GM18861 (cell line): ENCODE measurements at regions not wholly inside any gene's neighbourhood (a gene's known extent, or its start where the extent isn't known, plus 50 kb on each side); places are given as distances from the start of the nearest gene placed in this dataset.
"Not testable (repeated sequence)": the region's sequence is repeated elsewhere in the genome, so short reads cannot be mapped to it uniquely, and the experiment has no call there.

ENCODE experiments used
- ATAC-seq: cut with Tn5 transposase; IDR thresholded peaks from one replicate; pipeline ENCODE4 v1.9.1; 2021; ENCODE audit not compliant: unreplicated experiment

- ATAC-seq: no peak
These were observed 250.9 kb downstream of the TINAG start for GRCh38 chr6:54559136-54559535.

GRCh38 chr6:54564188-54564587, 255.9 kb downstream of the TINAG start:
- ATAC-seq: not testable (repeated sequence)

DNA sequence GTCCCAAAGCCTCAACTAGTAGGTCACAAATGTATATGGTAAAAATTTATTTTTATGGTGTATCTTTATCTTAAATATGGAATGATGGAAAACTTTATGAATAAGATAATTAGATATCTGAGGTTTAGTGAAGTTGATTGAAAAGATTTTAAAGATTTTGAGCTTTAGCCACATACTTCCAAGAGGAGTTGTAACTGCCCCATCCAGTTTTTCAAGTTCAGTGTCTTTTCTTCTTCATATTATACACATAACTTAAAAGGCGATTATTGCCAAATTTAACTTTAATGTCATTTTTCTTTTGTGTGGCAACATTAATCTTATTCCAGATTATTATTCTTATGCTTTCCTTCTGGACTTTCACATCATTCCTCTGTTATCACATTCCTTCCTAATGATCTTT, 266.4 kb downstream of the TINAG start:
- no peak for ATAC-seq

GRCh38 chr6:54578261-54578660, 268.3 kb upstream of the FAM83B start:
- no peak for ATAC-seq

DNA sequence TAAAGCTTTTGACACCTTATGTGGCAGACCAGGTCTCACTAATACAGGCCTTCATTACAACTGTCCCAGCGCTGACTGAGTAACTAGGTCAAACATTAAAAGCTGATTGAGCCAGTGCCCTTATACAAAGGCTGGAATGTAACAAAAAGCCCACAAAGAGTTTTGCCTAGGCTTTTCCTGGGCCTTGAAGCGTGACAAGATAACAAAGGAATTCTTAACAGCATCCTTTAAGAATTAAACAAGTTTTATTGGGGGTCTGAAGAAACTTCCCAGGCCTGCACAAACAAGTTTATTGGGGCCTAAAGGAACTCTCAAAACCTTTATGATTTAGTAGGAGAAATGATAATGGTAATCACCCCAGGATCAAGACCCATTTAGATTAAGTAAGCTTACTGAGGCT, 267.6 kb upstream of the FAM83B start:
- no peak for ATAC-seq

DNA sequence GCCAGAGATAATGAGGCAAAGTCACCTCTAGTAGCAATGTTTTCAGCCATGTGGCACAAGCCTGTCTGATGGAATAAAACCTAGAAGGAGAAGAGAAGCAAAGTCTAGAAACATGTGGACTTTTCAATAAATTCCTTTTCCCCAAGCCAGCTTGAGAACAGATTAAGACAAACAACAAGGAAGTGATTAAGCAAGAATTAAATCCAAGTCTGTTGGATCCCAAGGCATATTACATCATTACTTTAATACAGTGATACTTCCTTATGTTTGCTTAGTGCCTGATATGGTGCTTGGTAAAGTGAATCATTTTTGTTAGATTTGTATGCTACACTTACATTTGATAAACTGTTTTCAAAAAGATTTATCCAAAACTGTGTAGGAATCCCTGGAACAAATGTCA, 260.3 kb upstream of the FAM83B start:
- ATAC-seq: no peak

GRCh38 chr6:54587277-54587676, 259.3 kb upstream of the FAM83B start:
- ATAC-seq: no peak

DNA sequence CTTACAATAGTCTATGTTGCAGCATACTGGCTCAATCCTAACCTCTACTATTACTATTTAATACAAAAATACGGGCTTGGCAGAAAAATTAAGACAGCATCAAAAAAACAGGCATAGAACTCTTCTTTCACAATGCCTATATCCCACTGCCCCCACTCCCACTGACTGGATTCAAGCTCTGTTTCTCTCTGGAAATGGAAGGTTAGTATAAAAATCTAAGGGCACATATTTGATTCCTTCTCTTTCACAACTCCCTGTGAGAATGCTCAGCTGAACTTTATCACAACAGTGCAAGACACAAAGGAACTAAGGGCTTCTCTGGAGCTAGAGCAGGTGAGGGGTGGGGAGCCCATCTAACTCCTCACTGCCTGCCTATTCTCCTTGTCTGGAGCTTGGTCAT, 258.4 kb upstream of the FAM83B start:
- ATAC-seq: no peak

- no peak for ATAC-seq
These were observed 250.7 kb upstream of the FAM83B start for GRCh38 chr6:54595844-54596243.

- no peak for ATAC-seq
These were observed 247.7 kb upstream of the FAM83B start for GRCh38 chr6:54598787-54599313.

DNA sequence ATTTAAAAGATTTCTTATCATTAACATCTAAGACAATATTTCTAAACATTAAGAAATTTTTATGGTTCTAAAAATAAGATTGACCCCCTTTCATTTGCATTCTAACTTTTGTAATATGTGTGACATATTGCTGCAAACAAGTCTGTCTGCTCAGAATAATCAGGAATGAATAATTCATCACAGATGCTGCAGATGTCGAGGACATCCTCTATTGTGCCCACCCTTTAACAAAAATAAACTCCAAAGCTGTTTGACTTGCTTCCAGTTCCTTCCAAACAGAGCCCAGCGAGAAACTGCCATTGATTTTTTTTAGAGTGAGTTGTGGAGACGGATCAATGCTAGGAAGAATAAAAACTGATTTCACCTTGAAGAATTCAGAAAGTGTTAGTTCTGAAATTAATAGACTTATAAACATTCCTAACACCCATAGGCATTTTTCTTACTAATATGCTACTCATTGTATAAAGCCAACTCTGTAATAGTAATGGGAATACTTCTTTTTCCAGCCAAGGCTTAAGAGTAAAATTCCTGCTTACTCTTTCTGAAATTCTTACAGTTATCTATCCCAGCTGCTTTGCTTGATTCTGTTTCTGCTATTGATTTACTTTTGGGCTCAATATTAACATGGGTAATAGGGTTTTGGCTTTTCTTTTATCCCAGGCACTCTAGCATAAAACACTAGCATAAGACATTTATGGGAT, 244.8 kb upstream of the FAM83B start:
- ATAC-seq: no peak

GRCh38 chr6:54602591-54602990, 244.0 kb upstream of the FAM83B start:
- ATAC-seq: no peak

DNA sequence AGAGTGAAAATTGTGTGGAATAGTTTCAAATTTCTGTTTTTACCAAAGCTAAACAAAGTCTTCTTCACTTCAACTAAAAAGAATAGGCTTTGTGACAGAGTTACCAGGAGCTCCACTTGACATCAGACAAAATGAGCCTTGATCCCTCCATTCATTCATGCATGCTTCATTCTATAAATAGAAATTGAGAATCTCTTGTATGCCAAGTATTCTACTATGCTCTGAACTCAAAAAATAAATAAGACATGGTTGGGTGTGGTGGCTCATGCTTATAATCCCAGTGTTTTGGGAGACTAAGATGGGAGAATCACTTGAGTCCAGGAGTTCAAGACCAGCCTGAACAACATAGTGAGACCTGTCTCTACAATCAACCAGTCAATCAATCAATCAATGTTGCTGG, 236.6 kb upstream of the FAM83B start:
- no peak for ATAC-seq

DNA sequence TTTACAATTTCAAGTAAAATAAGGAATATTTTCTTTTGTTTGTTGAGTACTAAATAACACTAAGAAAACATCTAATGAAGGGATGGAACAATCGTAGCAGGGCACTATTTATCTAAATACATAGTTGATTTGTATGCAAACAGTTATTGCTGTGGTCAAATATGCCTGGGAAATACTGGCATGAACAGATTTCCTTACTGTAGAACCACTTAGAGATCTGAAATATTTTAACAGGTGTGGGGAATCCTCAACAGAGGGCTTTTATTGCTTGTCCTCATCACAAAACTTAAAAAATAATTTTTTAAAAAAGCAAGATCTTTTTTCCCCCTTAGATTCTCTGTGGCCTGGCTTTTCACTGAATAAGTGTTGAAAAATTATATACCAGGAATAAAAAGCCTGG, 233.0 kb upstream of the FAM83B start:
- no peak for ATAC-seq

DNA sequence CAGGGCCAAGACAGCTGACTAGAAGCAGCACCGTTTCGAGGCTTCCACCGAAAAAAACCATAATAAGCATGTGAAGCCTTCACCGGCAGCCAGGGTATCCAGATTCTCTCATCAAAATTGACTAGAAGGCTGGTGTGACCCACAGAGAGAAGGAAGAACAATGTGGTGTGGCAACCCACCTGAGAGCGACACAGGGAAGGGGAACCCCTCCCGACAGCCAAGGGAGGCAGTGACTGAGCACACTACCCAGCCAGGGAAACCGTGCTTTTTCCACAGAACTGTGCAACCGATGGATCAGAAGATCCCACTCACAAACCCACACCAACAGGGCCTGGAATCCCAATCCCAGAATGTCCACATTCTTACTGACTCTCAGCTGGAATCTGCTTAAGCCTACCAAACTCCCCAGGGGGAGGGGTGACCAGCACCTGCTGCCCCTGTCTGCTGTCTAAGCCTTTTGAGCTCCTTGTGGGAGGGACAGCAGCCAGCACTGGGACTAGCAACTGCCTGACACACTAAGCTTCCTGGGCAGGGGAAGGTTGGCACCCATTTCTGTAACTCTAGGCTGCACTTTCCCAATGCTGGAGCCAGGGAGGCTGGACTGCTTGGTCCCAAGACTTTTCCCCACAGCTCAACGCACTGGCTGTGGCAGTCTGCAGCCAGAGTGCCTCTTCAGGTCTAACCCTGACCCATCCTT, 231.9 kb upstream of the FAM83B start:
- no peak for ATAC-seq

DNA sequence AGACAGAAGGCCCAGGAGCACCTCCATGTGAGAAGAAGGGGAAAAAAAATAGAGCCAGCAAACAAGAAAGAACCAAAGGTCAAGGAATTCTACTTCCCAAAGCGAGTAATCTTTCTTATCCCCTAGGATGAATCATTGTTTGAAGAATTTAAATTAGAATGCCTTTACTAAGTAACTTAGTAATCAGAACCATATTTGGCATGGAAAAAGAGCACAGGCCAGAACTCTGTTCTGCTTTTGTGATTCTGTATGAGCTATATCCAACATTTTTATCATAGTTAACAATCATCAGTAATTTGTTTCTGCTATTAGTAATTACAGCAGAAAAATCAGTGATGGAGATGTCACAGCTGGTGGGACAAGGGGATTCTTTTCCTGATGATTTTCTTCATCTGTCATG, 228.8 kb upstream of the FAM83B start:
- ATAC-seq: no peak

GRCh38 chr6:54618572-54618971, 228.0 kb upstream of the FAM83B start:
- ATAC-seq: no peak

- ATAC-seq: no peak
These were observed 227.5 kb upstream of the FAM83B start for GRCh38 chr6:54619102-54619501.

GRCh38 chr6:54621285-54621684, 225.3 kb upstream of the FAM83B start:
- ATAC-seq: peak; percentile 89

- ATAC-seq: no peak
These were observed 222.4 kb upstream of the FAM83B start for GRCh38 chr6:54624216-54624615.

GRCh38 chr6:54624779-54625178, 221.8 kb upstream of the FAM83B start:
- no peak for ATAC-seq

DNA sequence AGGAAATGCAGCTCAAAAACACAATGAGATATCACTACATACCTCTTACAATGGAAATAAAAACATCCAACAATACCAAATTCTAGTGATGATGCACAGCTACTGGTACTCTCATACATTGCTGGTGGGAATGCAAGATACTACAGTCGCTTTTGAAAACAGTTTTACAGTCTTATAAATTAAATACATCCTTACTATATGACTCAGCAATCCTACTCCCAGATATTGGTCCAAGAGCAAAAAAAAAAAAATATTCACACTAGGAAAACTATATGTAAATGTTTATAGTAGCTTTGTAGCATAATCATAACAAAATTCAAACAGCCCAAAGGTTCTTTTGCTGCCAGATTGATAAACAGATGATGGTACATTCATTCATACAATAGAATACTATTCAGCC, 217.4 kb upstream of the FAM83B start:
- ATAC-seq: no peak
